ENCODE measurements at regions not wholly inside any gene's neighbourhood (a gene's known extent, or its start where the extent isn't known, plus 50 kb on each side); places are given as distances from the start of the nearest gene placed in this dataset.
"Not testable (repeated sequence)": the region's sequence is repeated elsewhere in the genome, so short reads cannot be mapped to it uniquely, and the experiment has no call there.

- no peak overlapping the region for H3K27ac ChIP-seq
- no peaks in the 10 kb centered on the region for H3K9me3 ChIP-seq (replicated peaks)
- no peaks in the 10 kb centered on the region for H3K4me1 ChIP-seq
These were observed 142.6 kb downstream of the UTP18 start for GRCh38 chr17:51402899-51403298.

GRCh38 chr17:51407576-51407975, 147.2 kb downstream of the UTP18 start:
- no peaks in the 10 kb centered on the region; the same call in 1 of the 2 replicates for H3K27me3 ChIP-seq
- H3K4me1 ChIP-seq: no peaks in the 10 kb centered on the region

More at GRCh38 chr17:51402899-51403298, 142.6 kb downstream of the UTP18 start:
- Histone ChIP-seq H3K36me3 (no peaks in the 10 kb centered on the region), H3K27me3 (no peaks in the 10 kb centered on the region), H3K4me3 (no peak overlapping the region)
- DNase-seq: no peak

GRCh38 chr17:51419476-51419875, 159.1 kb downstream of the UTP18 start:
- Histone ChIP-seq H3K27ac (no peak overlapping the region), H3K4me3 (no peak overlapping the region), H3K27me3 (no peaks in the 10 kb centered on the region), H3K4me1 (no peaks in the 10 kb centered on the region), H3K9me3 (replicated peaks) (no peaks in the 10 kb centered on the region), H3K36me3 (no peaks in the 10 kb centered on the region)
- no peak for DNase-seq

More at GRCh38 chr17:51407576-51407975, 147.2 kb downstream of the UTP18 start:
- no peak for DNase-seq
- H3K9me3 ChIP-seq (replicated peaks): no peaks in the 10 kb centered on the region
- no peak overlapping the region for H3K27ac ChIP-seq
- H3K36me3 ChIP-seq: no peaks in the 10 kb centered on the region
- H3K4me3 ChIP-seq: no peak overlapping the region

GRCh38 chr17:51421525-51421924, 161.2 kb downstream of the UTP18 start:
- DNase-seq: no peak

GRCh38 chr17:51422634-51423033, 162.3 kb downstream of the UTP18 start:
- no peaks in the 10 kb centered on the region for H3K27me3 ChIP-seq
- DNase-seq: no peak
- H3K4me3 ChIP-seq: no peak overlapping the region
- no peaks in the 10 kb centered on the region for H3K36me3 ChIP-seq
- no peak overlapping the region for H3K27ac ChIP-seq
- H3K4me1 ChIP-seq: peaks cover 13% of the 10 kb centered on the region
- no peaks in the 10 kb centered on the region for H3K9me3 ChIP-seq (replicated peaks)

More at GRCh38 chr17:51421525-51421924, 161.2 kb downstream of the UTP18 start:
- Histone ChIP-seq H3K27me3 (no peaks in the 10 kb centered on the region), H3K4me1 (peaks cover 4% of the 10 kb centered on the region; the same call in 1 of the 2 replicates), H3K36me3 (no peaks in the 10 kb centered on the region), H3K9me3 (replicated peaks) (no peaks in the 10 kb centered on the region), H3K27ac (no peak overlapping the region), H3K4me3 (no peak overlapping the region)

GRCh38 chr17:51423421-51424160, 163.2 kb downstream of the UTP18 start:
- Histone ChIP-seq H3K4me1 (peaks cover 23% of the 10 kb centered on the region), H3K9me3 (replicated peaks) (no peaks in the 10 kb centered on the region), H3K27ac (no peak overlapping the region), H3K27me3 (no peaks in the 10 kb centered on the region), H3K36me3 (no peaks in the 10 kb centered on the region), H3K4me3 (no peak overlapping the region)
- no peak for DNase-seq

- Histone ChIP-seq H3K36me3 (no peaks in the 10 kb centered on the region), H3K9me3 (replicated peaks) (no peaks in the 10 kb centered on the region), H3K27me3 (no peaks in the 10 kb centered on the region), H3K27ac (no peak overlapping the region), H3K4me1 (peaks cover 29% of the 10 kb centered on the region), H3K4me3 (no peak overlapping the region)
- no peak for DNase-seq
These were observed 165.4 kb downstream of the UTP18 start for GRCh38 chr17:51425773-51426172.

GRCh38 chr17:51427323-51427811, 167.0 kb downstream of the UTP18 start:
- Histone ChIP-seq H3K36me3 (no peaks in the 10 kb centered on the region), H3K4me1 (peaks cover 29% of the 10 kb centered on the region), H3K4me3 (no peak overlapping the region), H3K27me3 (no peaks in the 10 kb centered on the region), H3K27ac (peak overlapping the region; percentile 69), H3K9me3 (replicated peaks) (no peaks in the 10 kb centered on the region)
- DNase-seq: peak; percentile 67 to 88

- no peaks in the 10 kb centered on the region for H3K36me3 ChIP-seq
- no peak for DNase-seq
- peaks cover 29% of the 10 kb centered on the region for H3K4me1 ChIP-seq
- no peaks in the 10 kb centered on the region for H3K27me3 ChIP-seq
- H3K27ac ChIP-seq: peak overlapping the region; percentile 69
- H3K9me3 ChIP-seq (replicated peaks): no peaks in the 10 kb centered on the region
- no peak overlapping the region for H3K4me3 ChIP-seq
These were observed 167.5 kb downstream of the UTP18 start for GRCh38 chr17:51427856-51428255.

GRCh38 chr17:51428668-51429495, 168.5 kb downstream of the UTP18 start:
- H3K27ac ChIP-seq: 0 out of 2 replicates have a peak overlapping the region, but pooled peaks have one; percentile 69
- DNase-seq: peak in 1 of 2 experiments; percentile 15
- H3K36me3 ChIP-seq: no peaks in the 10 kb centered on the region

GRCh38 chr17:51429938-51430337, 169.6 kb downstream of the UTP18 start:
- DNase-seq, H3K27me3 ChIP-seq, H3K27ac ChIP-seq: not testable (repeated sequence)

More at GRCh38 chr17:51428668-51429495, 168.5 kb downstream of the UTP18 start:
- no peak overlapping the region for H3K4me3 ChIP-seq
- H3K9me3 ChIP-seq (replicated peaks): no peaks in the 10 kb centered on the region
- no peaks in the 10 kb centered on the region for H3K27me3 ChIP-seq
- peaks cover 29% of the 10 kb centered on the region for H3K4me1 ChIP-seq

GRCh38 chr17:51430591-51430990, 170.2 kb downstream of the UTP18 start:
- no peak for DNase-seq
- Histone ChIP-seq H3K27ac (no peak overlapping the region), H3K27me3 (no peaks in the 10 kb centered on the region), H3K4me1 (peaks cover 36% of the 10 kb centered on the region), H3K4me3 (no peak overlapping the region), H3K36me3 (no peaks in the 10 kb centered on the region), H3K9me3 (replicated peaks) (no peaks in the 10 kb centered on the region)

More at GRCh38 chr17:51429938-51430337, 169.6 kb downstream of the UTP18 start:
- not testable (repeated sequence) for H3K36me3 ChIP-seq; H3K9me3 ChIP-seq (replicated peaks); H3K4me3 ChIP-seq
- peaks cover 33% of the 10 kb centered on the region for H3K4me1 ChIP-seq

- peak; percentile 60 to 70 for DNase-seq
- H3K27me3 ChIP-seq: no peaks in the 10 kb centered on the region
- peak overlapping the region; percentile 90 for H3K27ac ChIP-seq
- H3K36me3 ChIP-seq: no peaks in the 10 kb centered on the region
- no peaks in the 10 kb centered on the region for H3K9me3 ChIP-seq (replicated peaks)
- H3K4me1 ChIP-seq: peaks cover 9% of the 10 kb centered on the region
- H3K4me3 ChIP-seq: no peak overlapping the region
These were observed 174.3 kb downstream of the UTP18 start for GRCh38 chr17:51434434-51435170.

GRCh38 chr17:51435171-51435552, 174.8 kb downstream of the UTP18 start:
- H3K9me3 ChIP-seq (replicated peaks): no peaks in the 10 kb centered on the region
- peak overlapping the region; percentile 90 for H3K27ac ChIP-seq
- DNase-seq: peak; percentile 11 to 34
- peak overlapping the region; percentile 14; the same call in 1 of the 2 replicates for H3K4me3 ChIP-seq
- peaks cover 9% of the 10 kb centered on the region for H3K4me1 ChIP-seq
- H3K27me3 ChIP-seq: no peaks in the 10 kb centered on the region
- no peaks in the 10 kb centered on the region for H3K36me3 ChIP-seq
